GM12891 (cell line): ENCODE measurements at regions not wholly inside any gene's neighbourhood (a gene's known extent, or its start where the extent isn't known, plus 50 kb on each side); places are given as distances from the start of the nearest gene placed in this dataset.

ENCODE experiments used
- DNase-seq: peaks from one replicate; pipeline ENCODE4 v3.0.0; 2011; ENCODE audit warnings: low spot score; ENCODE audit not compliant: insufficient read length
- FAIRE-seq: peaks from 2 replicates; lab custom pipeline; 2011; peaks lifted over from hg19 to GRCh38; lab: Jason Lieb, UNC
- PAX5 ChIP-seq: IDR thresholded peaks from 2 replicates; pipeline ENCODE4 v1.6.1; 2011; ENCODE audit warnings: low read length, moderate library complexity, mild to moderate bottlenecking; ENCODE audit not compliant: insufficient read depth, severe bottlenecking
- POLR2A ChIP-seq: IDR thresholded peaks from 2 replicates; pipeline ENCODE4 v1.6.1; 2011; ENCODE audit warnings: low read depth, low read length, control low read depth
- POLR2AphosphoS5 ChIP-seq: IDR thresholded peaks from 2 replicates; pipeline ENCODE4 v1.6.1; 2011; ENCODE audit warnings: low read depth, low read length, control low read depth
- POU2F2 ChIP-seq: IDR thresholded peaks from 2 replicates; pipeline ENCODE4 v1.6.1; 2011; ENCODE audit warnings: low read depth, mild to moderate bottlenecking, control low read depth, low read length, moderate library complexity
- SPI1 ChIP-seq: IDR thresholded peaks from 2 replicates; pipeline ENCODE4 v1.6.1; 2011; ENCODE audit warnings: low read depth, low read length, control low read depth
- TAF1 ChIP-seq: IDR thresholded peaks from 2 replicates; pipeline ENCODE4 v1.6.1; 2011; ENCODE audit warnings: low read depth, low read length, control low read depth

DNA sequence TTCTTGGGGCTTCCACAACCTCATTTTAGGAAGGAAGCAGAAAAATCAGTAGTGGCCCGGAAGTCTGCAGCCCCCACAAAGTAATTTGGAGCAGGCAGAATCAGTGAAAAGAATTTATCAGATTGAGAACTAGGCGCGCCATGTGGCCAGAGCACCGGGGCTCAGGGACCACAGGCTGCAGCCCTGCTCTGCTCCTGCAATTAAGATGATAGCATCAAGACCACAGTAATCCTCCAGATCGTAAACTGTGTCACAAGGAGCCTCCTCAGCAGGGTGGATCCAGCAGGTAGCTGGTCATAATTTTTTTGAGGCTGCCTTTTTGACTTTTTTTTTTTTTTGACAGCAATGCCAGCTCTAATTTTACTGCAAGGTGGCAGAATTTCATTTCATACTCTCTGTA, 209.0 kb upstream of the ZMIZ1 start:
- no peak for TF ChIP-seq POU2F2
- no peak for TF ChIP-seq PAX5
- no peak for TF ChIP-seq TAF1
- no peak for TF ChIP-seq SPI1
- no peak for TF ChIP-seq POLR2A
- no peak for TF ChIP-seq POLR2AphosphoS5
- no peak for DNase-seq
- no peak for FAIRE-seq

- DNase-seq, result no peak
- TF ChIP-seq PAX5 (no peak), SPI1 (no peak), POLR2A (no peak), POU2F2 (no peak), TAF1 (no peak), POLR2AphosphoS5 (no peak)
- no peak for FAIRE-seq
Observed at GRCh38 chr10:78860260-78860914, 208.4 kb upstream of the ZMIZ1 start.

DNA sequence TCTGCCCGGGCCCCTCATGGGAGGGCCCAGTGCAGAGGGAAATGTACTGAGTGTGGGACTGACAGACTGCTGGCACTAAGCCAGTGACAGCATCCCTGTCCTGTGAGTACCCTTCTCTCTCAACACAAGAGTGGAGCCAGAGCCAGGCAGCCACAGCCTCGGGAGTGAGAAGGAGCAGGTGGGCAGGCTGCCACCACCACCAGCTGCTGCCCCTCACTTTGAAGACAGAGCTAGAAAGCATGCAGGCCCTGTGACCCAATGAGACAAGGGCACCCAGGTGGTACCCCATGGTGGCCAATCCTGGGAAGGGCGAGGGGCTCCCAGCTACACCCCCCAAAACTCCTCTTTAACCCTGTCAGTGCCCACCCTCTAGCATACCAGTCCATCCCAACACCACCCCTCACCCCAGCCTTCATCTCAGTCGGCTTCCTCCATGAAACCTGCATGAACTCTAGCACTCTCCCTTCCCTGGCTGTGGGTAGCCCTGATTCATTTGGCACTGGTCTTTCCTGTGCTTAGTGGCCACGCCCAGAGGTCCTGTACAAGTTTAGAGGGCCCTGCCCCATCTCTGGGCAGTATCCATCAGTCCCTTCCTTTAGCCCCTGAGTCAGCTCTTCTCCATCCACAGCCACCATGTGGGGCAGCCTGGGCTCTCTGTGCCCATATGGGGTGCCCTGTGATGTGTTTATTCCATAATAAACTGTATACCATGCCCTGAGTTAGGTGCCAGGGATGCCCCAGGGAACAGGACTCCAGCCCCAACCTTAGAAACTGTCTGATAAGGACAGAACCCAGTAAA, 207.0 kb upstream of the ZMIZ1 start:
- TF ChIP-seq PAX5, result no peak
- TF ChIP-seq POLR2A, result no peak
- TF ChIP-seq POU2F2, result no peak
- no peak for TF ChIP-seq TAF1
- no peak for TF ChIP-seq SPI1
- no peak for TF ChIP-seq POLR2AphosphoS5
- DNase-seq (no peak), FAIRE-seq (no peak)

GRCh38 chr10:78862328-78862640, 206.5 kb upstream of the ZMIZ1 start:
- FAIRE-seq (no peak), DNase-seq (no peak)
- no peak for TF ChIP-seq POLR2A
- TF ChIP-seq POLR2AphosphoS5, result no peak
- TF ChIP-seq PAX5, result no peak
- no peak for TF ChIP-seq POU2F2
- TF ChIP-seq SPI1, result no peak
- no peak for TF ChIP-seq TAF1

- no peak for FAIRE-seq
- DNase-seq, result no peak
- TF ChIP-seq SPI1 (no peak), POU2F2 (no peak), PAX5 (no peak)
Observed at GRCh38 chr10:78863140-78863905, 205.4 kb upstream of the ZMIZ1 start.

GRCh38 chr10:78863906-78864239, 204.9 kb upstream of the ZMIZ1 start:
- TF ChIP-seq PAX5 (no peak), POU2F2 (no peak), POLR2A (no peak), SPI1 (no peak), TAF1 (no peak), POLR2AphosphoS5 (no peak)
- DNase-seq, result no peak
- no peak for FAIRE-seq

- TF ChIP-seq SPI1 (no peak), TAF1 (no peak), POLR2A (no peak), PAX5 (no peak), POU2F2 (no peak), POLR2AphosphoS5 (no peak)
- DNase-seq (no peak), FAIRE-seq (no peak)
Observed at GRCh38 chr10:78864761-78865537, 203.8 kb upstream of the ZMIZ1 start.

- TF ChIP-seq POLR2AphosphoS5 (no peak), TAF1 (no peak), POLR2A (no peak), POU2F2 (no peak), PAX5 (no peak), SPI1 (no peak)
- DNase-seq, result no peak
- FAIRE-seq, result no peak
Observed at GRCh38 chr10:78865538-78865875, 203.3 kb upstream of the ZMIZ1 start.

DNA sequence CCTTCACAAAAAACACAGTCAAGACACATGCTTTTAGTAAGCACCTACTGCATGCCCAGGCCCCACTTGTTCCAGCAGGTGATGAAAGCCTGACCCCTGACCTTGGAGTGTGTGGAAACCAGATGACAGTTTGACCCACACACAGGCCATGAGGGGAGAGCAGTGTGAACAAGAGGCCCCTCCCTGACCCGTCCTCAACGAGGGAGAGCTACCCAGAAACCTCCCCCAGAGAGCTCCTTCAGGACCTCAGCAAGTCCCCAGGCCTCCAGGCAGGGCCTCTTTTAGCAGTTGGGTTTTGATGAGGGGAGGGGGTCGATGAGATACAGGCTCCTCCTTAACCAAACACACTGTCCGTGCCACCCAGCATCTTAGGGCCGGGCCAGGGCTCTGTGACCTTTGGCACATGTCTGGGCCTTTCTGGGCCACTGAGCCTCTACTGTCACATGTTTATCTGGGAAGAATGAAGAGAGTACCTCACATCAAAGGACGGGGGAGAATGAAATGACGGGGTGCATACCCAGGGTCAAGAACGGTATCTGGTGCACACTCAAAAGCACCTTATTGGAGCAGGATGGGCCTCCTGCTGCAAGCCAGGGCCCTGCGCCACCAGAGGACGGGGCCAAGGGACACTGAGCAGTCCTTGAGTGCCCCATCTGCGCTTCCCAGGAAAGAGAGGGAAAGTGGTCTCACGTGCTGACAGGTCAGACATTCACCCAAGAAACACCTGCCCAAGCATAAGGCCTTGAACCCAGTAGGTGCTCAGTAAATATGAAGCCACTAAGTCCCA, 202.6 kb upstream of the ZMIZ1 start:
- no peak for FAIRE-seq
- TF ChIP-seq PAX5 (no peak), POU2F2 (no peak), POLR2AphosphoS5 (no peak), POLR2A (no peak), TAF1 (no peak), SPI1 (no peak)
- no peak for DNase-seq
